Natural killer cell (primary cell): ENCODE measurements at regions not wholly inside any gene's neighbourhood (a gene's known extent, or its start where the extent isn't known, plus 50 kb on each side); places are given as distances from the start of the nearest gene placed in this dataset.

ENCODE experiments used
- ATAC-seq, 3 donors: fragments of 150-1000 bp in 2 of 3; fragments of 200-7000 bp in 1 of 3; cut with Tn5 transposase; 1 replicate in 1 of 3; 2 replicates in 2 of 3; pipeline ENCODE4 v1.10.0; 2021; ENCODE audit warnings: mild to moderate bottlenecking in 2 of 3, moderate library complexity in 2 of 3
- DNase-seq, 2 donors: peaks; one replicate each; pipeline versions ENCODE4 v3.0.0 to v3.0.0-alpha.2; 2013 to 2021; ENCODE audit warnings: mixed read lengths in 1 of 2
- H3K27ac ChIP-seq: one replicate; pipeline ENCODE4 v1.5.1; 2013; ENCODE audit warnings: mild to moderate bottlenecking, low read length
- H3K27me3 ChIP-seq: one replicate; pipeline ENCODE4 v1.6.1; 2013; ENCODE audit warnings: low read length; ENCODE audit not compliant: control insufficient read depth, insufficient read depth
- H3K36me3 ChIP-seq: one replicate; pipeline ENCODE4 v1.6.1; 2013; ENCODE audit warnings: low read length; ENCODE audit not compliant: control insufficient read depth, insufficient read depth
- H3K4me1 ChIP-seq: one replicate; pipeline ENCODE4 v1.6.1; 2013; ENCODE audit warnings: low read length; ENCODE audit not compliant: control insufficient read depth, insufficient read depth
- H3K4me3 ChIP-seq: one replicate; pipeline ENCODE4 v1.5.1; 2013; ENCODE audit warnings: low read length
- H3K9me3 ChIP-seq: one replicate; pipeline ENCODE4 v1.6.1; 2013; ENCODE audit warnings: low read length; ENCODE audit not compliant: control insufficient read depth, insufficient read depth
- H3K27ac Mint-ChIP-seq, 2 donors: one replicate each; pipeline ENCODE4 v1.8.0; 2022; ENCODE audit warnings: mild to moderate bottlenecking in 2 of 2, mixed read lengths in 2 of 2, moderate library complexity in 1 of 2
- H3K27me3 Mint-ChIP-seq, 2 donors: one replicate each; pipeline ENCODE4 v1.8.0; 2022; ENCODE audit warnings: low read depth in 2 of 2, mixed read lengths in 2 of 2
- H3K36me3 Mint-ChIP-seq: one replicate; pipeline ENCODE4 v1.8.0; 2022; ENCODE audit warnings: mixed read lengths
- H3K4me1 Mint-ChIP-seq, 2 donors: one replicate each; pipeline ENCODE4 v1.8.0; 2022; ENCODE audit warnings: mixed read lengths in 2 of 2
- H3K4me3 Mint-ChIP-seq: one replicate; pipeline ENCODE4 v1.8.0; 2022; ENCODE audit warnings: mild to moderate bottlenecking, moderate library complexity, mixed read lengths
- H3K9me3 Mint-ChIP-seq, 2 donors: one replicate each; pipeline ENCODE4 v1.8.0; 2022; ENCODE audit warnings: mixed read lengths in 2 of 2
- WGBS: methylation state at CpG from one replicate; pipeline ENCODE4 v1.1.7; 2013; ENCODE audit warnings: missing lambda C conversion rate; ENCODE audit not compliant: insufficient coverage; 5-methylcytosine and 5-hydroxymethylcytosine counted together
- intact Hi-C: fragments of 100-400 bp; cut with micrococcal nuclease; formaldehyde crosslinking; loops from one replicate; pipeline ENCODE4 v1.14.2; 2022
- TF ChIP-seq, protein P1 (sequence below): fragments of 200-600 bp; IDR thresholded peaks from one replicate; pipeline ENCODE4 v1.8.0; 2022; ENCODE audit warnings: antibody characterized with exemption

DNA sequence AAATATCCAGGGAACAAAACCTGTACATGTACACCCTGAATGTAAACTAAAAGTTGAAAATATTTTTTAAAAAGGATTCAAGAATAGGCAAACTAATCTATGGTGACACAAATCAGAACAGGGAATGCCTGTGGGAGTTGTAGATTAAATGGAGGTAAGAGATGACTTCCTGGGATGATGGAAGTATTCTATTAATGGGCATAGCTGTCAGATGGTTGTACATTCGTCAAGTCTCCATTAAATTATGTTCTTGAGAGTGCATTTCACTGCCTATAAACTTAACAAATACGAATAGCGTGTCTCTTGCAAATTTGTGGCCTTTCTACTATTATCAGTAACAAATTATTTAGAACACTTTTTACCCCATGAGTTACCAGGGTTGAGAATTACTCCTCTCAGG is 207.0 kb downstream of the HNMT start:
- Mint-ChIP-seq H3K27me3 (no peaks in the 10 kb centered on the region), H3K4me1 (no peaks in the 10 kb centered on the region), H3K27ac (no peak overlapping the region), H3K4me3 (no peak overlapping the region), H3K36me3 (peaks cover 9% of the 10 kb centered on the region), H3K9me3 (peaks cover 22 to 29% of the 10 kb centered on the region in 2 donors)
- H3K27ac ChIP-seq = no peak overlapping the region
- TF ChIP-seq, protein P1, sequence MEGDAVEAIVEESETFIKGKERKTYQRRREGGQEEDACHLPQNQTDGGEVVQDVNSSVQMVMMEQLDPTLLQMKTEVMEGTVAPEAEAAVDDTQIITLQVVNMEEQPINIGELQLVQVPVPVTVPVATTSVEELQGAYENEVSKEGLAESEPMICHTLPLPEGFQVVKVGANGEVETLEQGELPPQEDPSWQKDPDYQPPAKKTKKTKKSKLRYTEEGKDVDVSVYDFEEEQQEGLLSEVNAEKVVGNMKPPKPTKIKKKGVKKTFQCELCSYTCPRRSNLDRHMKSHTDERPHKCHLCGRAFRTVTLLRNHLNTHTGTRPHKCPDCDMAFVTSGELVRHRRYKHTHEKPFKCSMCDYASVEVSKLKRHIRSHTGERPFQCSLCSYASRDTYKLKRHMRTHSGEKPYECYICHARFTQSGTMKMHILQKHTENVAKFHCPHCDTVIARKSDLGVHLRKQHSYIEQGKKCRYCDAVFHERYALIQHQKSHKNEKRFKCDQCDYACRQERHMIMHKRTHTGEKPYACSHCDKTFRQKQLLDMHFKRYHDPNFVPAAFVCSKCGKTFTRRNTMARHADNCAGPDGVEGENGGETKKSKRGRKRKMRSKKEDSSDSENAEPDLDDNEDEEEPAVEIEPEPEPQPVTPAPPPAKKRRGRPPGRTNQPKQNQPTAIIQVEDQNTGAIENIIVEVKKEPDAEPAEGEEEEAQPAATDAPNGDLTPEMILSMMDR = no peak
- no peak overlapping the region for H3K4me3 ChIP-seq
- ATAC-seq (no peak), DNase-seq (no peak)
- H3K4me1 ChIP-seq = no peaks in the 10 kb centered on the region
- H3K36me3 ChIP-seq = no peaks in the 10 kb centered on the region
- intact Hi-C loops = no loop called here
- H3K9me3 ChIP-seq = no peaks in the 10 kb centered on the region
- WGBS = 56% methylated on average over 3 of the region's 3 CpGs
- H3K27me3 ChIP-seq = no peaks in the 10 kb centered on the region

DNA sequence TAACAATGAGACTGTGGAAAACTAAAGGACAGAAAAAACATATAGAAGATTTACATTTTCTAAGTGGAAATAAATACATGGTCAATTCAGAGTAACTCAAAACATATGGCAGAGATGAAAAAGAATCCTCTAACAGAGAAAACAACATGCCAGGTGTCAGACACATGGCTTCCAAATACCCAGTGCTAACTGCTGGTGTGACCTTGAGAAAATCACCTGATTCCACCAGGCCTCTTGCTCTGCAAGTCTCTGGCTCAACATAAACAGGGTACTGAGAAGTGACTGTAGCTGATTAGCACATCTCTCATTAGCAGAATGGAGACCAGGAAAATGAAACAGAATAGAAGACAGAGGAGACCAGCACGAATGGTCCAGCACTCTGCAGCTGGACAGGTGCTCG is 210.8 kb downstream of the HNMT start:
- ATAC-seq (no peak), DNase-seq (no peak)
- Histone ChIP-seq H3K9me3 (no peaks in the 10 kb centered on the region), H3K4me3 (no peak overlapping the region), H3K4me1 (no peaks in the 10 kb centered on the region), H3K27ac (no peak overlapping the region), H3K27me3 (no peaks in the 10 kb centered on the region), H3K36me3 (no peaks in the 10 kb centered on the region)
- WGBS = 82% methylated on average over 2 of the region's 2 CpGs
- intact Hi-C loops = no loop called here
- Mint-ChIP-seq H3K4me1 (no peaks in the 10 kb centered on the region), H3K4me3 (no peak overlapping the region), H3K9me3 (peaks cover 12 to 31% of the 10 kb centered on the region in 2 donors), H3K27ac (no peak overlapping the region), H3K36me3 (peaks cover 7% of the 10 kb centered on the region), H3K27me3 (no peaks in the 10 kb centered on the region)
- TF ChIP-seq, protein P1 = no peak

DNA sequence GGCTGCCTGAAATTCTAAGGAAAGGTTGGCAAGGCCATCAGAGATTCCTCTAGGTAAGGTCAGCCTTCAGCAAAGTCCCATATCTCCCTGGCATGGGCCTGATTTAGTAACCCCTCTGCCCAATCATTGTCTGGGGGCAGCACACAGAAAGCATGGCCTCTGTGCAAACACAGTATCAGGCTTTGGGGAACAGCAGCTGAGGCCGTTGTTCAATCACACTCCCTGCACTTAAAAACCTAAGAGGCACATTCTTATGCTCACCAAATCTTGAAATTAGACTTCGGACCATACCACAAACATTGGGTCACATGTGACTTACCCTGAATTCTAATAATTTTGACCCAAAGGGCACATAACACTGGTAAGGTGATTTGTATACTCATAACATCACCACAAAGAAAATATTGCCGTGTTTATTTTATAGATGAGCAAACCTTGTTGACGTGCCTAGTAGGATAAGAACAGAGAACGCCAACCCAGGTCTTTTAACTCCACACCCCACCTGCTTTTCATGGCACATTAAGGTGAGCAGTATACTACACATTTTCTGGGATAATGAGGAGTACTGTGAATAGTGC is 212.7 kb downstream of the HNMT start:
- H3K27ac Mint-ChIP-seq = no peak overlapping the region
- H3K4me3 Mint-ChIP-seq = no peak overlapping the region
- Histone ChIP-seq H3K27ac (no peak overlapping the region), H3K27me3 (no peaks in the 10 kb centered on the region), H3K4me1 (no peaks in the 10 kb centered on the region), H3K9me3 (no peaks in the 10 kb centered on the region), H3K36me3 (no peaks in the 10 kb centered on the region), H3K4me3 (no peak overlapping the region)
- no peaks in the 10 kb centered on the region for H3K4me1 Mint-ChIP-seq
- DNase-seq = no peak
- H3K36me3 Mint-ChIP-seq = peaks cover 7% of the 10 kb centered on the region
- WGBS = 88% methylated on average over 2 of the region's 5 CpGs
- peaks cover 13 to 31% of the 10 kb centered on the region in 2 donors for H3K9me3 Mint-ChIP-seq
- intact Hi-C loops = no loop called here
- TF ChIP-seq, protein P1 = no peak
- no peaks in the 10 kb centered on the region for H3K27me3 Mint-ChIP-seq
- ATAC-seq = no peak

GRCh38 chr2:138177693-138178092 is 213.4 kb downstream of the HNMT start:
- no peak overlapping the region for H3K4me3 ChIP-seq
- WGBS = 93% methylated on average over 1 of the region's 2 CpGs
- no peaks in the 10 kb centered on the region for H3K36me3 ChIP-seq
- H3K4me1 ChIP-seq = no peaks in the 10 kb centered on the region
- H3K9me3 ChIP-seq = no peaks in the 10 kb centered on the region
- peaks cover 13 to 28% of the 10 kb centered on the region in 2 donors for H3K9me3 Mint-ChIP-seq
- no peak overlapping the region for H3K4me3 Mint-ChIP-seq
- no peaks in the 10 kb centered on the region for H3K27me3 ChIP-seq
- no peak overlapping the region for H3K27ac Mint-ChIP-seq
- ATAC-seq (no peak), DNase-seq (no peak)
- no peak overlapping the region for H3K27ac ChIP-seq
- intact Hi-C loops = no loop called here
- no peaks in the 10 kb centered on the region for H3K4me1 Mint-ChIP-seq
- peaks cover 7% of the 10 kb centered on the region for H3K36me3 Mint-ChIP-seq
- H3K27me3 Mint-ChIP-seq = no peaks in the 10 kb centered on the region
- TF ChIP-seq, protein P1 = no peak
